Suprapubic skin (tissue), 4 donors: ENCODE measurements at regions not wholly inside any gene's neighbourhood (a gene's known extent, or its start where the extent isn't known, plus 50 kb on each side); places are given as distances from the start of the nearest gene placed in this dataset.

Experiments used
- DNase-seq, 2 donors: peaks; one replicate each; pipeline ENCODE4 v3.0.0-alpha.2; 2019; ENCODE audit warnings: low spot score in 2 of 2
- H3K27ac ChIP-seq: fragments of 200-600 bp; sonication (generic); one replicate; pipeline ENCODE4 v1.5.1; 2019
- H3K27me3 ChIP-seq: fragments of 200-600 bp; sonication (generic); one replicate; pipeline ENCODE4 v1.5.1; 2019
- H3K36me3 ChIP-seq: fragments of 200-600 bp; sonication (generic); one replicate; pipeline ENCODE4 v1.5.1; 2019
- H3K4me1 ChIP-seq: fragments of 200-600 bp; sonication (generic); one replicate; pipeline ENCODE4 v1.5.1; 2019
- H3K4me3 ChIP-seq: fragments of 200-600 bp; sonication (generic); one replicate; pipeline ENCODE4 v1.5.1; 2019; ENCODE audit warnings: mild to moderate bottlenecking
- H3K9me3 ChIP-seq: fragments of 200-600 bp; sonication (generic); one replicate; pipeline ENCODE4 v1.5.1; 2019
- CTCF ChIP-seq, 2 donors: fragments of 200-600 bp in 1 of 2; fragments of 450-650 bp in 1 of 2; sonication (generic) in 1 of 2; IDR thresholded peaks; one replicate each; pipeline ENCODE4 v1.5.1; 2016 to 2019; ENCODE audit warnings: antibody characterized with exemption in 2 of 2, mild to moderate bottlenecking in 1 of 2, moderate library complexity in 1 of 2
- EP300 ChIP-seq: sonication (generic); formaldehyde crosslinking; IDR thresholded peaks from one replicate; pipeline ENCODE4 v1.6.1; 2017; ENCODE audit warnings: antibody characterized with exemption
- POLR2A ChIP-seq, 2 donors: fragments of 450-650 bp; IDR thresholded peaks; one replicate each; pipeline ENCODE4 v1.6.1; 2017; ENCODE audit warnings: antibody characterized with exemption in 2 of 2, mild to moderate bottlenecking in 2 of 2, moderate library complexity in 2 of 2
- POLR2AphosphoS5 ChIP-seq, 3 donors: sonication (generic); formaldehyde crosslinking; IDR thresholded peaks; one replicate each; pipeline ENCODE4 v1.6.1; 2017; ENCODE audit warnings: antibody characterized with exemption in 3 of 3
- WGBS: methylation state at CpG from one replicate; pipeline ENCODE4 v1.1.5; 2018; 5-methylcytosine and 5-hydroxymethylcytosine counted together

- DNase-seq = no peak
- Histone ChIP-seq H3K9me3 (no peaks in the 10 kb centered on the region), H3K27ac (no peak overlapping the region), H3K27me3 (no peaks in the 10 kb centered on the region), H3K36me3 (no peaks in the 10 kb centered on the region), H3K4me3 (no peak overlapping the region), H3K4me1 (peaks cover 4% of the 10 kb centered on the region)
- TF ChIP-seq CTCF (IDR thresholded peaks at IDR 0.05) (no peak), EP300 (no peak), POLR2A (IDR thresholded peaks at IDR 0.05) (no peak), POLR2AphosphoS5 (IDR thresholded peaks at IDR 0.05) (no peak)
These were observed 335.8 kb upstream of the ACTBL2 start for GRCh38 chr5:57818397-57818796.

- Histone ChIP-seq H3K4me3 (no peak overlapping the region), H3K27ac (no peak overlapping the region), H3K27me3 (no peaks in the 10 kb centered on the region), H3K36me3 (no peaks in the 10 kb centered on the region), H3K4me1 (peaks cover 4% of the 10 kb centered on the region), H3K9me3 (no peaks in the 10 kb centered on the region)
- DNase-seq = no peak
- TF ChIP-seq POLR2A (IDR thresholded peaks at IDR 0.05) (no peak), EP300 (no peak), CTCF (IDR thresholded peaks at IDR 0.05) (no peak), POLR2AphosphoS5 (IDR thresholded peaks at IDR 0.05) (no peak)
- WGBS = 83% methylated on average over 3 of the region's 3 CpGs
These were observed 335.3 kb upstream of the ACTBL2 start for GRCh38 chr5:57817924-57818323.

GRCh38 chr5:57817001-57817453 lies 334.4 kb upstream of the ACTBL2 start:
- Histone ChIP-seq H3K27me3 (no peaks in the 10 kb centered on the region), H3K4me3 (no peak overlapping the region), H3K9me3 (no peaks in the 10 kb centered on the region), H3K4me1 (peaks cover 4% of the 10 kb centered on the region), H3K36me3 (no peaks in the 10 kb centered on the region), H3K27ac (no peak overlapping the region)
- TF ChIP-seq EP300 (no peak), CTCF (IDR thresholded peaks at IDR 0.05) (no peak), POLR2AphosphoS5 (IDR thresholded peaks at IDR 0.05) (no peak), POLR2A (IDR thresholded peaks at IDR 0.05) (no peak)
- DNase-seq = no peak
- 46% methylated on average over 2 of the region's 2 CpGs for whole genome bisulfite sequencing

- Histone ChIP-seq H3K9me3 (no peaks in the 10 kb centered on the region), H3K27me3 (no peaks in the 10 kb centered on the region)
- DNase-seq = no peak
These were observed 333.5 kb upstream of the ACTBL2 start for GRCh38 chr5:57816108-57816507.

GRCh38 chr5:57805732-57806131 lies 323.1 kb upstream of the ACTBL2 start:
- H3K9me3 ChIP-seq = no peaks in the 10 kb centered on the region
- 100% methylated on average over 1 of the region's 1 CpG for WGBS
- H3K4me3 ChIP-seq = no peak overlapping the region
- H3K27me3 ChIP-seq = no peaks in the 10 kb centered on the region
- no peak for DNase-seq
- H3K27ac ChIP-seq = no peak overlapping the region
- H3K4me1 ChIP-seq = no peaks in the 10 kb centered on the region
- H3K36me3 ChIP-seq = no peaks in the 10 kb centered on the region
- TF ChIP-seq EP300 = no peak
- TF ChIP-seq CTCF (IDR thresholded peaks at IDR 0.05) = no peak
- no peak for TF ChIP-seq POLR2A (IDR thresholded peaks at IDR 0.05)
- TF ChIP-seq POLR2AphosphoS5 (IDR thresholded peaks at IDR 0.05) = no peak

More at GRCh38 chr5:57816108-57816507, 333.5 kb upstream of the ACTBL2 start:
- Histone ChIP-seq H3K27ac (no peak overlapping the region), H3K36me3 (no peaks in the 10 kb centered on the region), H3K4me1 (peaks cover 4% of the 10 kb centered on the region), H3K4me3 (no peak overlapping the region)
- TF ChIP-seq CTCF (IDR thresholded peaks at IDR 0.05) = no peak
- no peak for TF ChIP-seq EP300
- TF ChIP-seq POLR2AphosphoS5 (IDR thresholded peaks at IDR 0.05) = no peak
- no peak for TF ChIP-seq POLR2A (IDR thresholded peaks at IDR 0.05)
